NCI-H2107 treated with DMSO at 0.1 percent for 48 hours (cell line): ENCODE measurements at regions not wholly inside any gene's neighbourhood (a gene's known extent, or its start where the extent isn't known, plus 50 kb on each side); places are given as distances from the start of the nearest gene placed in this dataset.
"Not testable (repeated sequence)": the region's sequence is repeated elsewhere in the genome, so short reads cannot be mapped to it uniquely, and the experiment has no call there.

Source experiments
- DNase-seq: peaks from one replicate; lab custom pipeline; 2025; ENCODE audit not compliant: unreplicated experiment; lab: John Stamatoyannopoulos, UW

DNA sequence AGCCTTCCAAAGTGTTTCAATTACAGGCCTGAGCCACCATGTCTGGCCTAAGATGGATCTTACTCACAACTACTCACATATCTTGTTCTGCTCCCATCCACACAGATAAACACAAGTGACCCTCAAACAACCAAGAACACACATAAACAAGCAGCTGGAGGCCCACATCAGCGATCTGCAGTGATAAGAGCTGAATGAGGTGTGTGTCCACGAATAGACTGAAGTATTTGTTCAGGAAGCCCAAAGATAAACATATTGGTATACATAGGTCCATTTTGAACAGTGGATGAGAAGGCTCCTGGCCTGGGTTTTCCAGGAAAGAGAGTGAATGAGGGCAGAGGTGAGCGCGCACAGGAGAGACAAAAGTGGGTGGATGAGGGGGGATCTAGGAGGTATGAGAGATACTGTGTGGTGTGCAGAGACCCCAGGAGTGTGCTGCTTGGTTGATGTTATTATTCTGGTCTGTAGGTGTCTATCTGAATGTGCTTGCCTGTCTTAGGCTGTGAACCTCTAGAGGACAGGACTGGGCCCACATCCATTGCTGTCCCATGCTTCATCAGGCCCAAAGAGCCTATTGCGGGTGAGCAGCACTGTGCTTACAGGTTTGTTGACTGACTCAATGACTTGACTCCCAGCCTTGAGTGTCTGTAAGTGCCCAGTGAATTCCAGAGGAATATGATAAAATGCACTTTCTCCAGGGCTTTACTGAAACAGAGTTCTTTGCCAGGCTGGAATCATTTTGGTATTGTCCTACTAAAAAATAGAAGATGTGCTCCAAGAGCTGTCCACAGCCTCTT, 79.9 kb upstream of the ATP1A1 start:
- DNase-seq, result no peak

DNA sequence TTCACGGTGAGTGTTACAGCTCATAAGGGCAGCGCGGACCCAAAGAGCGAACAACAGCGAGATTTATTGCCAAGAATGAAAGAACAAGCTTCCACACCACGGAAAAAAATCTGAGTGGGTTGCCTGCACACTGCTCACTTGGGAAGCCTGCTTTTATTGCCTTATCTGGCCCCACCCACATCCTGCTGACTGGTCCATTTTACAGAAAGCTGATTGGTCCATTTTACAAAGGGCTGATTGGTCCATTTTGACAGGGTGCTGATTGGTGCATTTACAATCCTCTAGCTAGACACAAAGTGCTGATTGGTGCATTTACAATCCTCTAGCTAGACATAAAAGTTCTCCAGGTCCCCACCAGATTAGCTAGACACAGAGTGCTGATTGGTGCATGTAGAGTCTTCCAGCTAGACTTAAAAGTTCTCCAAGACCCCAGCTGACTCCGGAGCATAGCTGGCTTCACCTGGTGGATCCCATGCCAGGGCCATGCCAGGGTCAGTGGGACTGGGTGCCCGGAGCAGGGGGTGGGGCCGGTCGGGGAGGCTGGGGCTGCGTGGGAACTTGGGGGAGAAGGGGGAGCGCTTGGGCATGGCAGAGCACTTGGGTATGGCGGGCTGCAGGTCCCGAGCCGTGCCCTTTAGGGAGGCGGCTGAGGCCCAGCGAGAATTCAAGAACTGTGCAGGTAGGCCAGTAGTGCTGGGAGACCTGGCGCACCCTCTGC, 75.4 kb upstream of the ATP1A1 start:
- no peak for DNase-seq

GRCh38 chr1:116298213-116298579, 74.8 kb upstream of the ATP1A1 start:
- not testable (repeated sequence) for DNase-seq

- no peak for DNase-seq
Observed at GRCh38 chr1:116298746-116299145, 74.3 kb upstream of the ATP1A1 start.

DNA sequence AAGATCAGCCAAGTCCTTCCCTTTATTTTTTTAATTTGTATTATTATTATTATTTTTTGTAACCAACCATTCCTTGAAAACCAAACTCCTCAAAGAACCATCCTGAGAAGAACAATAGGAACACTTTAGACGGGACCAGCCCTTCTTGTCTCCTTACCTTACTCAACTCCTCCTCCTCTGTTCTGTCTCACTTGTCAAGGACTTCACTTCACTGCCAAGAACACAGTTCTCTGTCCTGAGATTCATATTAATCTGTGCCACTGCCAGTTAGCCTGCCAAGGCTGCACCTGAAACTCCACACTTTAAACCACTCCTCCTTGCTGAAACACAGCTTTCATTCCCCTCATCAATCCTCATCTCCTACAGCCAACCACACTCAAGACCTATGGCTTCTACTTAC, 73.8 kb upstream of the ATP1A1 start:
- DNase-seq, result no peak

- DNase-seq, result no peak
Observed at GRCh38 chr1:116302281-116302680, 70.8 kb upstream of the ATP1A1 start.

- DNase-seq, result no peak
Observed at GRCh38 chr1:116306102-116306501, 66.9 kb upstream of the ATP1A1 start.

- no peak for DNase-seq
Observed at GRCh38 chr1:116306840-116307442, 66.1 kb upstream of the ATP1A1 start.

DNA sequence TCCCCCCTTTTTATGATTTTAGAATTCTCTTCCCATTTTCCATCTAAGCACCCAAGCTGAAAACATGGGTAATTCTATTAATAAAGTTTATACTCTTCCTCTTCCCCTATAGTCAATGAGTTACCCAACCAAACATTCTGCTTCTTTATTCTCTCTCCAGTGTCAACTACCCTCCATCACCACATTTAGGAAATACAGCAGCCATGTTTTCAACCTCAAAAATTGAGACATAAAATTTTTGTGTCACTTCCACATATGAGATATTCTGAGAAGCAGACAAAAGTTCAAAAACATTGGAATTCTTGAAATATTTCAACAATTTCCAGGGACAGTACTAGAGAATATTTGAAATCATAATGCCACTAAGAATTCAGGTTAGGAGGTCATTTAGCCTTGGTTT, 64.8 kb upstream of the ATP1A1 start:
- no peak for DNase-seq

DNA sequence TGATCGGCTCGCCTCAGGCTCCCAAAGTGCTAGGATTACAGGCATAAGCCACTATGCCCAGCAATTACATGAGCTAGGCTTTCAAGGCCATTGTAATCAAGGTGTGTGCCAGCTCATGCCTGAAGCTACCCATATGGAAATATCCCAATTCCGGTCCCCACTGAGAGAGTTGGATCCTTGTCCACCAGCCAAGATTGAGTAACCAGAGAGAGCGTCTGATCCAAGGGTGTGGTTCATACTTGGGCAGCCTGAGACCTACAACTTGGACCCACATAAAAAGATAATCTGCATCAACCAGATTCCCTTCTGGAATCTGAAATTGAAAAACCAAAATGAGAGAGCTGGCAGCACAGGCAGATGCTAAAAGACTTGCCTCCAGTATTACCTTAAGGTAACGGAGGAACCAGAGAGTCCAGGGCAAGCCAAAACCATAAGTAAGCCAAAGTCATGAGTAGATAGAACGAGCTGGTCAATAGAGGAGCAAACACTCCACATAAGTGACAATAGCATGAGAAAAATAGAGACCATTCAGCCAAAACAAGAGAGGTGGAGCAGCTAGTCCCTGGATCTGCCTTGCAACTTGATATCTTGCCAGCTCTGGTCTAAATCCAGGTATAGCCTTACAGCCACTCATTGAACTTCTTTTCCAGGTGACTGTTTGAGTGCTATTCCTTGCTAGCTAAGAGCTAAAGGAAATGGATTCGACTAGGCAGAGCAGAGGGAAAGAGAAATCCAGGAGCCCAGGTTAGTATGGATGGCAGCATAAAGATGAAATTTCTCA, 63.8 kb upstream of the ATP1A1 start:
- peak; percentile 98 for DNase-seq

GRCh38 chr1:116310180-116310579, 62.9 kb upstream of the ATP1A1 start:
- DNase-seq, result no peak

GRCh38 chr1:116311193-116311592, 61.9 kb upstream of the ATP1A1 start:
- no peak for DNase-seq

- DNase-seq, result peak; percentile 25
Observed at GRCh38 chr1:116311756-116312680, 61.0 kb upstream of the ATP1A1 start.

DNA sequence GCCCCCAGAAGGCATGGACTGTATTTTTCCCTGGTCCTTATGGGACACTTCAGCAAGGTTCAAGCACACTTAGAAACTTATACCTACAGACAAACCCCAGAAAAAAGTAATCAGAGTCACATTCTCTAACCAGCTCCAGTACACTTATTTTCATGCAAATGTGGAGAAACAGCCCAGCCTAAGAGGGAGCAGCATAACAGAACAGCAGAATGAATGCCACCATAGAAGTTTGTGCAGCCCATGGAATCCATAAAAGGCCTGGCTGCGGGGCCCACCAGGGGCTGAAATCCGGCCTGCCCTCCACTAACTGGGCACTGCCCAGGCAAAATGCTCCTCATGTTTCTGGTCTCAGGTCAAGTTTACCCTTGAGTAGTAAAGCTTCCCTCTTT, 60.4 kb upstream of the ATP1A1 start:
- no peak for DNase-seq

GRCh38 chr1:116313776-116314175, 59.3 kb upstream of the ATP1A1 start:
- DNase-seq, result no peak

- no peak for DNase-seq
Observed at GRCh38 chr1:116314305-116314919, 58.6 kb upstream of the ATP1A1 start.

GRCh38 chr1:116316373-116316772, 56.7 kb upstream of the ATP1A1 start:
- no peak for DNase-seq

GRCh38 chr1:116318897-116319296, 54.1 kb upstream of the ATP1A1 start:
- no peak for DNase-seq

DNA sequence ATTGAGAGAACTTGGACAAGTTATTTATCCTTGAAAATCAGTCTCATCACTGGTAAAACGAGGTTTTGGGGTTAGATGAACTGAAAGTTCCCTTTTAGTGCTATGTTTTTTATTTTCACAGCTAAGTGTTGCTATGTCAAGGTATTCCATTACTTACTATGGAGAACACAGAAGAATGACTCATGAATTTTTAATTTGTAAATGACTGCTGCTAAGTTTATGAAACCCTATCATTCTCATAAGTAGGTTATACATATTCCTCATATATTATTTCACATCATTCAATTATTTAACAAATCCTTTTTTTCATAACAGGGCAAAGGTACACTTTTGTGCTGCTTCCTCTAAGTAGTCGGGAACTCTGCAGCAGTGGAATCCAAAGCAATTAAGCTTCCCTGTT, 52.2 kb upstream of the ATP1A1 start:
- no peak for DNase-seq

- DNase-seq, result no peak
Observed at GRCh38 chr1:116321766-116322175, 51.3 kb upstream of the ATP1A1 start.
